ENCODE measurements at regions not wholly inside any gene's neighbourhood (a gene's known extent, or its start where the extent isn't known, plus 50 kb on each side); places are given as distances from the start of the nearest gene placed in this dataset.

GRCh38 chr6:126195625-126196236 is 144.2 kb upstream of the CENPW start:
- TF ChIP-seq, protein P1, sequence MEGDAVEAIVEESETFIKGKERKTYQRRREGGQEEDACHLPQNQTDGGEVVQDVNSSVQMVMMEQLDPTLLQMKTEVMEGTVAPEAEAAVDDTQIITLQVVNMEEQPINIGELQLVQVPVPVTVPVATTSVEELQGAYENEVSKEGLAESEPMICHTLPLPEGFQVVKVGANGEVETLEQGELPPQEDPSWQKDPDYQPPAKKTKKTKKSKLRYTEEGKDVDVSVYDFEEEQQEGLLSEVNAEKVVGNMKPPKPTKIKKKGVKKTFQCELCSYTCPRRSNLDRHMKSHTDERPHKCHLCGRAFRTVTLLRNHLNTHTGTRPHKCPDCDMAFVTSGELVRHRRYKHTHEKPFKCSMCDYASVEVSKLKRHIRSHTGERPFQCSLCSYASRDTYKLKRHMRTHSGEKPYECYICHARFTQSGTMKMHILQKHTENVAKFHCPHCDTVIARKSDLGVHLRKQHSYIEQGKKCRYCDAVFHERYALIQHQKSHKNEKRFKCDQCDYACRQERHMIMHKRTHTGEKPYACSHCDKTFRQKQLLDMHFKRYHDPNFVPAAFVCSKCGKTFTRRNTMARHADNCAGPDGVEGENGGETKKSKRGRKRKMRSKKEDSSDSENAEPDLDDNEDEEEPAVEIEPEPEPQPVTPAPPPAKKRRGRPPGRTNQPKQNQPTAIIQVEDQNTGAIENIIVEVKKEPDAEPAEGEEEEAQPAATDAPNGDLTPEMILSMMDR (IDR thresholded peaks at IDR 0.05) = no peak
- TF ChIP-seq POLR2A (IDR thresholded peaks at IDR 0.05) = no peak
- no peak for TF ChIP-seq POLR2AphosphoS5 (IDR thresholded peaks at IDR 0.05)
